ENCODE measurements at regions not wholly inside any gene's neighbourhood (a gene's known extent, or its start where the extent isn't known, plus 50 kb on each side); places are given as distances from the start of the nearest gene placed in this dataset.

DNA sequence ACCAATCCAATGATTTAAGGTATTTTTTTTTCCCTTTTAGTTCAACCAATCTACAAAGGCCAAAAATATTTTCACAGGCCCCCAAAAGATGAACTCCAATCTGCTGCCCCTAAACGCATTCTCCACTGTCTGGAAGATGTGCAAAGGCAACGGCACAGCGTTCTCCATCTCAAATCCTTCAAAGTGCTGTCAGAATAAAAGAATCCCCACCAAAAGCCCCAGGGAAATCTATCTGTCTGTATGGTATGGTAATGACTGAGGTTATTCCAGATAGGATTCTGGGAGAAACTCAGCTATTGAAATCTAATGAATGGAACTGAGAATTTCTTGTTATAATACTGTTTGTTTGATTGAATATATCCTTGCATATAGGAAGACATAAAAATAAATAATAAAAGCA lies 217.8 kb upstream of the CCN2 start:
- TF ChIP-seq, protein P1, sequence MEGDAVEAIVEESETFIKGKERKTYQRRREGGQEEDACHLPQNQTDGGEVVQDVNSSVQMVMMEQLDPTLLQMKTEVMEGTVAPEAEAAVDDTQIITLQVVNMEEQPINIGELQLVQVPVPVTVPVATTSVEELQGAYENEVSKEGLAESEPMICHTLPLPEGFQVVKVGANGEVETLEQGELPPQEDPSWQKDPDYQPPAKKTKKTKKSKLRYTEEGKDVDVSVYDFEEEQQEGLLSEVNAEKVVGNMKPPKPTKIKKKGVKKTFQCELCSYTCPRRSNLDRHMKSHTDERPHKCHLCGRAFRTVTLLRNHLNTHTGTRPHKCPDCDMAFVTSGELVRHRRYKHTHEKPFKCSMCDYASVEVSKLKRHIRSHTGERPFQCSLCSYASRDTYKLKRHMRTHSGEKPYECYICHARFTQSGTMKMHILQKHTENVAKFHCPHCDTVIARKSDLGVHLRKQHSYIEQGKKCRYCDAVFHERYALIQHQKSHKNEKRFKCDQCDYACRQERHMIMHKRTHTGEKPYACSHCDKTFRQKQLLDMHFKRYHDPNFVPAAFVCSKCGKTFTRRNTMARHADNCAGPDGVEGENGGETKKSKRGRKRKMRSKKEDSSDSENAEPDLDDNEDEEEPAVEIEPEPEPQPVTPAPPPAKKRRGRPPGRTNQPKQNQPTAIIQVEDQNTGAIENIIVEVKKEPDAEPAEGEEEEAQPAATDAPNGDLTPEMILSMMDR (IDR thresholded peaks at IDR 0.05; ENCODE audit: insufficient read depth, low read length), result no peak
- DNase-seq (ENCODE audit: low read depth), result no peak
- H3K4me3 ChIP-seq (ENCODE audit: low read depth, low read length), result no peak overlapping the region

DNA sequence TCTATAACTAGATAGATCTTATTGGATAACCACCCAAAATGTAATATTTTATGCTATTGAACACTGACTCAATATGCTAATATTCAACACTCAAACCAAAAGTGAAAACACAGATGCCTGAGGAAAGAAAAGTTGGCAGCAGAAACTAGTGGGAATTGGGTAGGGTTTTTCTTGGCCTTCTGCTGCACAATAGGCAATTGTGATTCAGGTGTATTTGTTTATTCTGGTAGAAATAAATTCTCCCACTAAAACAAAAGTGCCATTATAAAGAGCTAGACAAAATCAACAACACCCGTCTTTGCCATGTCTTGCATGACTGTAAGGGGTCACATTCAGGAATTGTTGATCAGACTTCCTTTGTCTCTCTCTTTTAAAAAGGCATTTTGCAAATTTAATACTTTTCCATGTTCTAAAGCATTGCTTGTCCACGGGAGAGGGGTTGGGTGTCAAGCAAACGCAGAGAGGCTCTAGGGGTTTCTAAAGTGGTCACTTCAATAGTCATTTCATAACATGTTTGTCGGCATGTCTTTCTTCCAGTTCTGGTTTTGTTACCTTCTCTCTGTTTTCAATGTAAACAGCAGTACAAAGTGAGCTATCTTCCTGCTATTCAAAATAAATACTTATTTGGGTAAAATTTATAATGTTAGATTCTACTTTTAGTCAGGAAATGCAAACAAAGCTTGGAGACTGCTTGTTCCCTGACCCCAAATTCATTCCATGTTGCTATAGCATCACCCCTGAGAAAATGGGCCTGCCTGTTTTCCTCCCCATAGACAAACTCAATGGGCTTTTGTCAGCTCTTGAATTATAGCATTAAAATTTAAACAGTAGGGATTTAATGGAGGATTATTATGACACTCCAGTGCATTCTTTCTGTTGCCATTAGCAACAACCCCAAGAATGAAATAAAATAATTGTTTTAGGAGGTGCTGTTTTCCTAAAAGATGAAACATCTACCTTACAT lies 217.0 kb upstream of the CCN2 start:
- no peak overlapping the region for H3K4me3 ChIP-seq (ENCODE audit: low read depth, low read length)
- DNase-seq (ENCODE audit: low read depth), result no peak

DNA sequence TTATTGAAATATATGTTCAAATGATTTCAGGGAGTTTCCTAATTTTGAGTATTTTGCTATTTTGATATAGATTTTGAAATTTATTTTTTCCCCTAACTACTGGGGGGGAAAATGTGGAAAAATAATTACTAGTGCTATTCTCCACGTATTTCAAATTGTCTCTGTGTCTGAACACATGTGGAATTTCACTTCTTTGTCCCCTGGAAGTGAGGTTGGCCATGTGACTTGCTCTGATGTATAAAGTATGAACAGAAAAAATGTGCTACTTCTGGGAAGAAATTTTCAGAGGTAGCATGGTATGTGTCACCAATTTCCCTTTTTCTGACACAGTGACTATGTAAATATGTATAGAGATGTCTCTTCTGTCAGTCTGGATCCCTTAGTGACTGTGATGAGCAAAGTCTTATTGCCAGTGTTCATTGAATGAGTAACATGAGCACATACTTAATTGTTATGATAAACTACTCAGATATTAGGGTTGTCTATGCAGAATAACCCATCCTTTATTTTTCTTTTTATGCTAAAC lies 215.4 kb upstream of the CCN2 start:
- DNase-seq (ENCODE audit: low read depth), result no peak
- H3K4me3 ChIP-seq (ENCODE audit: low read depth, low read length), result no peak overlapping the region
- TF ChIP-seq, protein P1 (IDR thresholded peaks at IDR 0.05; ENCODE audit: insufficient read depth, low read length), result no peak

More for the DNA sequence above, 217.0 kb upstream of the CCN2 start:
- TF ChIP-seq, protein P1 (IDR thresholded peaks at IDR 0.05; ENCODE audit: insufficient read depth, low read length), result no peak

DNA sequence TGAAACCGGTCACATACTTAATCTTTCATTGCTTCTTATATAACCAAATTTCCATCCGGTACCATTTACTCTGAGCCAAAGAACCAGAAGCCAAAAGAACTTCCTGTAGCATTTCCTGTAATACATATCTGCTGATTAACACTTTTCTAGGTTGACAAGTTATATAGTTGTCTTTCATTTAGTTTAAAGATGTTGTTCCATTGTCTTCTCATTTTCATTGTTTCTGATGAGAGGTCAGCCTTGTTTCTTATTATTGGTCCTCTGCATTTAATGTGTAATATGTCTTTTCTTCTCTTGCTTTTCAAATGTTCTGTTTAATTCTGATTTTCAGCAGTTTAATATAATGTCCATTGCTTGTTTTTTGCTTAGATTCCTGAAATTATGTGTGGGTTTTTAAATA lies 214.5 kb upstream of the CCN2 start:
- H3K4me3 ChIP-seq (ENCODE audit: low read depth, low read length), result no peak overlapping the region
- DNase-seq (ENCODE audit: low read depth), result no peak
- TF ChIP-seq, protein P1 (IDR thresholded peaks at IDR 0.05; ENCODE audit: insufficient read depth, low read length), result no peak

DNA sequence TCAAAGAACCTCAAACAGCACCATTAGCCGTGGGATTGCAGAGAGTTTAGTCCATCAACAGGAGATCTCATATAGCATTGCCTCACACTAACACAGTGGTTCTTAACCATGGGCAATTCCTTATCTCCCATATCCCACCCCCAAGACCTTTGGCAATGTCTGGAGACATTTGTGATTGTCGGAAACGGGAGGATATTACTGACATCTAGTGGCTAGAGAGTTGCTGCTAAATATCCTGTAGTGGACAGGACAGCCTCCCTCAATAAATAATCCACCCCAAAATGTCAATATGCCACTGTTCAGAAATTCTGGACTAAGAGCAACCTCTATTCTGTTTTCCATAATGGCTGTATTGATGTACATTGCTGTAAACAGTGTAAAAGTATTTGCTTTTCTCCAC lies 210.1 kb upstream of the CCN2 start:
- H3K4me3 ChIP-seq (ENCODE audit: low read depth, low read length), result no peak overlapping the region
- TF ChIP-seq, protein P1 (IDR thresholded peaks at IDR 0.05; ENCODE audit: insufficient read depth, low read length), result peak; percentile 69
- DNase-seq (ENCODE audit: low read depth), result peak; percentile 83

DNA sequence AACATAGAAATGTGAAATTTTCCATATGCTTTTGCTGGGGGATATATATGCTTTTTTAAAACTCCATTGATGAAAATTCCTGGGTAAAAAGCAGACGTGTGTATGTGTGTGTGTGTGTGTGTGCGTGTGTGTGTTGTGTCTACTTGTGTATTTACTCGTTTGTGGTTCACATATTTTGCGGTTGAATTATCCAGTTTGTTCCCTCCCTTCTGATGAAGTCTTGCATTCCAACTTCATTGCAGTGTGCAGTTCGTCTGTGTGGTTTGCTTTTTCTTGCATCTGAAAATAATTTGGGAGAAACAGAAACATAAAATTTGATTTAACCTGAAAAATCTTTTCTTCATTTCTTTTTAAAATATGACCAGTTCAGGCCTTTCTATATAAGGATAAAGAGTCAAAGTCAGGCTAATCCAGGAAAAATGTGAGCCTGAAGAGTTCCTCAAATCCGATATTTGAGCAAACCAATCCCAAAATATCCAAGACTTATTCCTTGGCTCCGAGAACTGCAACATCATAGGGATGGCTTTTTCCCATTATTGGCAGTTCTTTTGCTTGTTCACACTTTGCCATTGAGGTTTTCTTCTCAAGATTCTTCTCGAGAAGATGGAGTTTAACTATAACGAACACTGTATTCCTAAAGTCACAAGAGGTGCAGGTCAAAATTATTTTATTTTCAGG lies 202.2 kb upstream of the CCN2 start:
- TF ChIP-seq, protein P1 (IDR thresholded peaks at IDR 0.05; ENCODE audit: insufficient read depth, low read length), result no peak

More for the DNA sequence above, 202.2 kb upstream of the CCN2 start:
- peak; percentile 94 for DNase-seq (ENCODE audit: low read depth)
- H3K4me3 ChIP-seq (ENCODE audit: low read depth, low read length), result no peak overlapping the region
